GM19438 (cell line): ENCODE measurements at regions not wholly inside any gene's neighbourhood (a gene's known extent, or its start where the extent isn't known, plus 50 kb on each side); places are given as distances from the start of the nearest gene placed in this dataset.

ENCODE experiments used
- ATAC-seq: cut with Tn5 transposase; IDR thresholded peaks from one replicate; pipeline ENCODE4 v1.9.1; 2021; ENCODE audit warnings: low read depth; ENCODE audit not compliant: unreplicated experiment

GRCh38 chr14:66046035-66046434, 440.1 kb upstream of the CCDC196 start:
- ATAC-seq, result no peak

GRCh38 chr14:66046591-66046990, 439.6 kb upstream of the CCDC196 start:
- no peak for ATAC-seq

GRCh38 chr14:66056268-66056907, 429.8 kb upstream of the CCDC196 start:
- no peak for ATAC-seq

- ATAC-seq, result no peak
These were observed 429.1 kb upstream of the CCDC196 start for GRCh38 chr14:66056926-66057552.

- ATAC-seq, result no peak
These were observed 421.0 kb upstream of the CCDC196 start for GRCh38 chr14:66065188-66065587.

GRCh38 chr14:66066981-66067776, 419.0 kb upstream of the CCDC196 start:
- no peak for ATAC-seq

- ATAC-seq, result no peak
These were observed 417.1 kb upstream of the CCDC196 start for GRCh38 chr14:66069036-66069435.

- ATAC-seq, result no peak
These were observed 416.2 kb upstream of the CCDC196 start for GRCh38 chr14:66069830-66070541.

GRCh38 chr14:66070542-66071319, 415.4 kb upstream of the CCDC196 start:
- ATAC-seq, result no peak

- ATAC-seq, result no peak
These were observed 413.7 kb upstream of the CCDC196 start for GRCh38 chr14:66072190-66073084.

- no peak for ATAC-seq
These were observed 411.6 kb upstream of the CCDC196 start for GRCh38 chr14:66074537-66074936.

- ATAC-seq, result no peak
These were observed 410.0 kb upstream of the CCDC196 start for GRCh38 chr14:66076176-66076575.

- ATAC-seq, result no peak
These were observed 408.2 kb upstream of the CCDC196 start for GRCh38 chr14:66078006-66078405.

GRCh38 chr14:66081594-66082376, 404.4 kb upstream of the CCDC196 start:
- ATAC-seq, result no peak

- ATAC-seq, result no peak
These were observed 400.9 kb upstream of the CCDC196 start for GRCh38 chr14:66085224-66085623.

- ATAC-seq, result no peak
These were observed 400.5 kb upstream of the CCDC196 start for GRCh38 chr14:66085665-66086064.

- ATAC-seq, result no peak
These were observed 398.9 kb upstream of the CCDC196 start for GRCh38 chr14:66087231-66087630.

- no peak for ATAC-seq
These were observed 397.5 kb upstream of the CCDC196 start for GRCh38 chr14:66088656-66089055.

GRCh38 chr14:66092206-66092605, 394.0 kb upstream of the CCDC196 start:
- ATAC-seq, result no peak
